NT2/D1 (cell line): ENCODE measurements at regions not wholly inside any gene's neighbourhood (a gene's known extent, or its start where the extent isn't known, plus 50 kb on each side); places are given as distances from the start of the nearest gene placed in this dataset.

Experiments
- DNase-seq: peaks from one replicate; pipeline ENCODE4 v3.0.0-alpha.2; 2011; ENCODE audit warnings: low read depth, low spot score
- H3K27me3 ChIP-seq: 2 replicates; pipeline ENCODE4 v1.6.0; 2011; ENCODE audit warnings: mild to moderate bottlenecking; ENCODE audit not compliant: insufficient read length, insufficient read depth
- H3K36me3 ChIP-seq: 2 replicates; pipeline ENCODE4 v1.6.1; 2011; ENCODE audit warnings: mild to moderate bottlenecking, low read length, mixed read lengths; ENCODE audit not compliant: insufficient read depth, insufficient read length
- H3K4me1 ChIP-seq: 2 replicates; pipeline ENCODE4 v1.5.1; 2011; ENCODE audit not compliant: insufficient read depth, insufficient read length
- H3K4me3 ChIP-seq: 2 replicates; pipeline ENCODE4 v1.5.1; 2011; ENCODE audit warnings: low read depth; ENCODE audit not compliant: insufficient read length
- H3K9ac ChIP-seq: 2 replicates; pipeline ENCODE4 v1.6.0; 2011; ENCODE audit warnings: low read depth; ENCODE audit not compliant: insufficient read length
- H3K9me3 ChIP-seq: 2 replicates; pipeline ENCODE4 v1.5.1; 2011; ENCODE audit warnings: mild to moderate bottlenecking, low read length; ENCODE audit not compliant: insufficient read depth
- SUZ12 ChIP-seq: IDR thresholded peaks from 2 replicates; pipeline ENCODE4 v1.6.1; 2011; ENCODE audit not compliant: insufficient read length, insufficient read depth; ENCODE audit errors: extremely low read depth
- YY1 ChIP-seq: IDR thresholded peaks from 2 replicates; pipeline ENCODE4 v1.6.1; 2011; ENCODE audit not compliant: insufficient read length, insufficient read depth
- ZNF274 ChIP-seq: IDR thresholded peaks from 2 replicates; pipeline ENCODE4 v1.6.1; 2011; ENCODE audit warnings: mild to moderate bottlenecking, low read depth, low read length

- Histone ChIP-seq H3K27me3 (no peaks in the 10 kb centered on the region), H3K4me1 (no peaks in the 10 kb centered on the region), H3K4me3 (no peak overlapping the region), H3K9me3 (no peaks in the 10 kb centered on the region), H3K9ac (no peak overlapping the region), H3K36me3 (no peaks in the 10 kb centered on the region)
- TF ChIP-seq ZNF274, result no peak
- TF ChIP-seq SUZ12, result no peak
- TF ChIP-seq YY1, result no peak
- DNase-seq, result no peak
Observed at GRCh38 chr1:5562331-5562730, 429.9 kb downstream of the NPHP4 start.

GRCh38 chr1:5559078-5559477, 433.1 kb downstream of the NPHP4 start:
- Histone ChIP-seq H3K4me1 (no peaks in the 10 kb centered on the region), H3K9me3 (no peaks in the 10 kb centered on the region), H3K4me3 (no peak overlapping the region), H3K27me3 (no peaks in the 10 kb centered on the region), H3K36me3 (no peaks in the 10 kb centered on the region), H3K9ac (no peak overlapping the region)
- no peak for DNase-seq
- TF ChIP-seq YY1 (no peak), SUZ12 (no peak), ZNF274 (no peak)

- no peaks in the 10 kb centered on the region for H3K36me3 ChIP-seq
- no peaks in the 10 kb centered on the region for H3K9me3 ChIP-seq
- H3K4me1 ChIP-seq, result no peaks in the 10 kb centered on the region
- TF ChIP-seq YY1 (no peak), SUZ12 (no peak), ZNF274 (no peak)
- H3K4me3 ChIP-seq, result no peak overlapping the region
- no peaks in the 10 kb centered on the region for H3K27me3 ChIP-seq
- no peak overlapping the region for H3K9ac ChIP-seq
- no peak for DNase-seq
Observed at GRCh38 chr1:5555853-5556252, 436.4 kb downstream of the NPHP4 start.

GRCh38 chr1:5554784-5555183, 437.4 kb downstream of the NPHP4 start:
- no peak overlapping the region for H3K9ac ChIP-seq
- no peak for DNase-seq
- TF ChIP-seq SUZ12, result no peak
- no peak for TF ChIP-seq YY1
- TF ChIP-seq ZNF274, result no peak
- H3K4me1 ChIP-seq, result no peaks in the 10 kb centered on the region
- H3K27me3 ChIP-seq, result no peaks in the 10 kb centered on the region
- no peaks in the 10 kb centered on the region for H3K9me3 ChIP-seq
- H3K4me3 ChIP-seq, result no peak overlapping the region
- H3K36me3 ChIP-seq, result no peaks in the 10 kb centered on the region

- Histone ChIP-seq H3K4me1 (no peaks in the 10 kb centered on the region), H3K36me3 (no peaks in the 10 kb centered on the region), H3K27me3 (no peaks in the 10 kb centered on the region), H3K9me3 (no peaks in the 10 kb centered on the region), H3K9ac (no peak overlapping the region), H3K4me3 (no peak overlapping the region)
- no peak for TF ChIP-seq SUZ12
- DNase-seq, result no peak
Observed at GRCh38 chr1:5554111-5554510, 438.1 kb downstream of the NPHP4 start.

- H3K9ac ChIP-seq, result no peak overlapping the region
- no peak for TF ChIP-seq ZNF274
- no peak for TF ChIP-seq SUZ12
- no peak for TF ChIP-seq YY1
- no peak for DNase-seq
Observed at GRCh38 chr1:5552787-5553484, 439.3 kb downstream of the NPHP4 start.

GRCh38 chr1:5551274-5551975, 440.8 kb downstream of the NPHP4 start:
- Histone ChIP-seq H3K36me3 (no peaks in the 10 kb centered on the region), H3K9me3 (no peaks in the 10 kb centered on the region), H3K4me1 (no peaks in the 10 kb centered on the region), H3K27me3 (peaks cover 3% of the 10 kb centered on the region), H3K9ac (no peak overlapping the region), H3K4me3 (no peak overlapping the region)
- no peak for DNase-seq
- no peak for TF ChIP-seq SUZ12
- TF ChIP-seq YY1, result no peak
- TF ChIP-seq ZNF274, result no peak

More at GRCh38 chr1:5552787-5553484, 439.3 kb downstream of the NPHP4 start:
- no peaks in the 10 kb centered on the region for H3K36me3 ChIP-seq
- peaks cover 3% of the 10 kb centered on the region for H3K27me3 ChIP-seq
- H3K4me3 ChIP-seq, result no peak overlapping the region
- H3K9me3 ChIP-seq, result no peaks in the 10 kb centered on the region
- no peaks in the 10 kb centered on the region for H3K4me1 ChIP-seq
